ENCODE measurements at regions not wholly inside any gene's neighbourhood (a gene's known extent, or its start where the extent isn't known, plus 50 kb on each side); places are given as distances from the start of the nearest gene placed in this dataset.

- no peak for DNase-seq
Measured at GRCh38 chr3:3627114-3627513, 172.1 kb upstream of the LRRN1 start.

DNA sequence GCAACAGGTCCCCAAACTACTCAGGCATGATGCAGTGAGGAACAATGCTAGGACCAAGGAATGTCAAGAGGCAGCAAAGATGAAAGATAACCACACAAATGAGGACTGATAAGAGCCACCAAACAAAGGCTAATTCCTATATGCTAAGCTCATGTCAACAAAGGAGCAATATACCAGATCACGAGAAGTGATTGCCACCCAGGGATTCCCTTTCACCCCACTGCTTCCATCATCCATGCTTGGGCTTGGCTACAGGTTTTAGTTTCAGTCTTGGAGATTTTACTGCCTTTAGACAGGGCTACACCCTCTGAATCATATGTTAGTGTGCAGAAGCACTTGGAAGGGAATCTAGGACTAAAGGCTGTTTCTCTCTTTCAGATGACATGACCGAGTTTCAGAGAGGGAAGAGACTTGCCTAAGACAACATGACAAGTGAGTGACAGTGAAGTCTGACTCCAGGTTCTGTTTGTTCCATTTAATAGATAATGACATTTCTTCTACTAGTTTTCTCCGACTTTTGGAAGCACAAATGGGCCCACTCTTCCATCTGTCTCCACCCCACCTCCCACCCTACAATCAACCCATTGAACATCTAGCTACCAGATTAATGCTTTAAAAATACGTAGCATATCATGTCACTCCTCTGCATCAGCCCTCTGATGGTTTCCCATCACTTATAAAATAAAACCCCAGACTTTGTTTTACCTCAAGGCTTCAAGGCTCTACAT lies 173.5 kb upstream of the LRRN1 start:
- DNase-seq, result no peak

DNA sequence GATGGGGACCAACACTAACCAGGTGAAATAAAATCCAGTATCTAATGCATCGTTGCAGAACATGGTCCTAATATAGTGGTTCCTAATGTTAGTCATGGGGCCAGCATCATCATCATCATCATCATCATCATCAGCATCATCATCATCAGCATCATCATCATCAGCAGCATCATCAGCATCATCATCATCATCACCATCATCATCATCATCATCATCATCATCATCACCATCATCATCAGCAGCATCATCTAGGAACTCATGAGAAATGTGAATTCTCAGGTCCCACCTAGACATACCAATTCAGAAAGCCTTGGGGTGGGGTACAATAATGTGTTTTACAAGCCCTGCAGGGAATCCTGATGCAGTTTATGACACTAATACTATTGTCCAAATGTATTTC lies 179.4 kb upstream of the LRRN1 start:
- no peak for DNase-seq

GRCh38 chr3:3618623-3619022 lies 180.6 kb upstream of the LRRN1 start:
- DNase-seq, result no peak

GRCh38 chr3:3615533-3615932 lies 183.7 kb upstream of the LRRN1 start:
- no peak for DNase-seq

DNA sequence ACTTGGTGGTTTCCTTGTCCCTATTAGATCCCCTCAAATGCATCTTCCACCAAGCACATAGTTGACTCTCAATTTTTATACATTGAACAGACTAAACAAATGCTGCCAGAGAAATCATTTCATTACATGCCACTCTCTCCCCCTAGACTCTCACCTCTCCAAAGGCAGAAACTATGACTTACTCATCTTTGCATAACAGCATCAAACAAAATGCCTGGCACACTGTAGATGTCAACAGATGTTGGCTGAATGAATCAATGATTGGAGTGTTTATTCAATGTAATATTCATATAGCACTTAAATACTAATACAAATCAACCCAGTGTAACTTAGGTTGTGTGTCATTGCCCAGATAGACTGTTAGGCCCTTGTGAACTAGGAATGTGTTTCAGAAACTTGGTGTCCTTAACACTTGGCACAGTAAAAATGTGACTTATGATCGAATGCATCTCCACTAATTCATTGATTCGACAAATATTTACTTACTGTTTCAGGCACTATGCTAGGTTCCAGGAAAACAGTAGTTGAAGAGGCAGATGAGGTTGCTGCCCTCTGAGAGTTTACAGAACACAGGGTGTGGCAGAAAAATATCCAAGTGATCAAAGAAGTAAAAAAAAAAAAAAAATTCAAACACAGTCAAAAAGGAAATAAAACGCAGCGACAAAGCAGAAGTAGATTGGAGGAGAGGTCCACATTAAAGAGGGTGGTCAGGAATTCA lies 188.5 kb upstream of the LRRN1 start:
- DNase-seq, result no peak

- DNase-seq, result no peak
Measured at GRCh38 chr3:3606321-3606720, 192.9 kb upstream of the LRRN1 start.

DNA sequence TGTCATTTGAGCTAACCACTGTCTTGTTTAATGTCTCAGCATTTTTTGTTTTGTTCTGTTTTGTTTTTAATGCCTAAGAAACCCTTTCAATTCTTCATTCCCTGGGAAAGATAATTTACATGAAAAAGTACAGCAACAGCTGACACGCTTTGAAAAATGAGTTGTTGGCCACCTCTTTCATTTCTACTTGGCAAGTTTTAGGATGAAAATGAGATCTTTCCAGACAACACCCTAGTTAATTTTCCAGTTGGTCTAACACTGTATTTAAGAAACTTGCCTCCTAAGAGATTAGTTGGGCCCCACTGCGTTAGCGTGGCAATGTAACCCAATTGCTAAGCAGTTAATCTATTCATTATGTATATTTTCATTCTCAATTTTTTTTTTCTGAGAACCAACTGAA lies 194.0 kb upstream of the LRRN1 start:
- DNase-seq, result no peak

DNA sequence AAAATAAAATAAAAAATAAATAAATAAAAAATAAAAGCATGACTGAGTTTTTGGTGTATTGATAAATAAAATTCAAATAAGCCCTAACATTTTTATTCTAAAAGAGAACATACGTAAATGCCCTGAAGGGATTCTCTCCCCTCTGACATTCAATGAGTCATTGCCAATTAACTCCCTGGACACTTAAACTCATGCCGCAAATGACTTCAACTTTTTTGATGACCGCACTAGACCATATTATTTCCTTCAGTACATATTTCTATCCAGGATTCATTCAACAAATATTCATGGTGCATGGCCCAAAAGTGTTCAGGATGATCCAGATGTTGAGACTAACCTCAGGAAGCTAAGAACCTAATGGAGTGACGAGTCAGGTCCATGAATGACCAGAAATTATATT lies 195.9 kb upstream of the LRRN1 start:
- no peak for DNase-seq

DNA sequence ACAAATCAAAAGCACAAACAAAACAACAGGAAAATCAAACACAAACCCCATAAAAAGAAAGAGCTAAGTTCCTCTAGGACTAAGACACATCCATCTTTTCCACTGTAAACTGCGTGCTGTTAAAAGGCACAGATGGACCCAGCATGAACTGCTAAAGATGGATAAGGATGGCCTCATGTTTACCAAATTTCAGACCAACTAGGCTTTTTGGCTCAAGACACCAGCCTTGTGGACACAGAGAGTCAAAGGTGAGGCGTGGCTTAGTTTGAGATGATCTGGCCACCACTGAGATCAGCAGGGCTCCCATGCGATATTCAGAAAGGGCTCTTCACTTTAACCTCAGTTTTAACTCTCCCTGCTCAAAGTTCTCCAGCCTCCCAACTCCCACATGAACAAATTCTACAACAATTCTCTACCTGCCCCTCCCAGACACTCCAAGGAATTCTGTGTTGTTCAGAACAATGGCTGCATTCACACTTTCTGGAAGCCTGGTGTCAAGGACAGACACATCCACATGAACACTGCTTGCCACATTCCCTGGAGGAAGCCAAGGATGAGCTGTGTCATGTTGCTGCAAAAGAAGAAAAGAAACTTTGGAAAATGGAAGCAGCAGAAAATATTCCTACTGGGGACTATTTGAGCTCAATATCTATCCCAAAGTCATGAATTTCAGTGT lies 198.4 kb upstream of the LRRN1 start:
- no peak for DNase-seq

GRCh38 chr3:3599016-3599415 lies 200.2 kb upstream of the LRRN1 start:
- no peak for DNase-seq

- DNase-seq, result no peak
Measured at GRCh38 chr3:3594986-3595385, 204.2 kb upstream of the LRRN1 start.

DNA sequence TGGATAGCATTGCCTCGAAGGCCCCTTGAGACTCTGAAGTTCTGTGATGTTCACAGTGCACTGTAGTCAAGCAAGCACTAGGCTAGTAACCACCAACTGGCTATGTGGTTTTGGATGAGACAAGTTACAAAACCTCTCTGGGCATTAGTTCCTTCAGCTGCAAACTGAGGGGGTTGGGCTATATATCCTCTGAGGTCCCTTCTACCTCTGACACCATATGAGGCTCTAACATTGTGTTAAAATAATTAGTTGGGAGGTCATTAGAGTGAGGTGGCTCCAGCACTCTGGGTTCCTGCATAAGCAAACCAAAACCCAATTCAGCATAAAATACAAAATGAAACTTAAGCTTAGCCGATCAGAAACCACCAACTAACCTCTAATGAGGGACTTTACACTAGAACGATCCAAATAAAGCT lies 209.5 kb upstream of the LRRN1 start:
- DNase-seq, result no peak

GRCh38 chr3:3587647-3587972 lies 211.6 kb upstream of the LRRN1 start:
- DNase-seq, result no peak

GRCh38 chr3:3586843-3587646 lies 212.2 kb upstream of the LRRN1 start:
- no peak for DNase-seq

GRCh38 chr3:3586336-3586735 lies 212.9 kb upstream of the LRRN1 start:
- DNase-seq, result no peak

DNA sequence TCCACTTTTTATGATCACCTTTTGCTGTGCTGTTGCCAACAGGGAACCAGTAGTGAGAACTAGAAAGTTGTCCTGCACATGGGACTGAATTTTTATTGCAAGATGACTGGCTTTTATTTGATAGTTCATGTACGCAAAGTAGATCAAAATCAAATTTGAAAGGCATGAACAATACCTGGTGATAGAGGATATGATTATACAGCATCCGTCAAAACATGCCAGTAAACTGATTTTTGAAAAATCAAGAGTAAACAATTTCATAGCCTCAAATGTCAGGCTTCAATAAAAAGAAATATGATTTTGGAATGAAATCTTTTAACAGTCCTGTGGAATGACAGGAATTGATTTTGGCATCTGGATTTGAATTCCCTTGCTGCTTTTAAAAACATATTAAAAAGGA lies 219.6 kb upstream of the LRRN1 start:
- DNase-seq, result no peak

GRCh38 chr3:3578718-3579117 lies 220.5 kb upstream of the LRRN1 start:
- DNase-seq, result no peak

GRCh38 chr3:3577823-3578222 lies 221.4 kb upstream of the LRRN1 start:
- DNase-seq, result no peak

GRCh38 chr3:3573341-3573740 lies 225.9 kb upstream of the LRRN1 start:
- no peak for DNase-seq

GRCh38 chr3:3560591-3561311 lies 238.5 kb upstream of the LRRN1 start:
- no peak for DNase-seq

DNA sequence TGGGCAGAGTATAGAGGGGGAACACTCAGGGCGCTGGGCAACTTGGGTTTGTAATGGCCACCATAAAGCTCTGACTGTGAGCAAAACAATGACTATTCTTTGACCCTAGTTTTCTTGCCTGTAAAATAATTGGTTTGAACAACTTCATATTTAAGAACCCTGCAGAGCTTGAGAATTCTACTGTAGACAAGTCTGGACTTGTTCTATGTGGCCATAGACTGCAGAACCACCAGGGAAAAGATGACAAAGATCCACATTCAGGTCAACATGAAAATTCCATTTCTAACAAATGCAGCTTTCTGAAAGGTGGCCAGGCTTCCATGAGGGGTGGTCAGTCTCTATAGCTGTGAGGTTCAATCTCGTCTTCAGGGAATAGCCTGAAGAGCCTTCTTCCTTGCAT lies 239.4 kb upstream of the LRRN1 start:
- no peak for DNase-seq

DNA sequence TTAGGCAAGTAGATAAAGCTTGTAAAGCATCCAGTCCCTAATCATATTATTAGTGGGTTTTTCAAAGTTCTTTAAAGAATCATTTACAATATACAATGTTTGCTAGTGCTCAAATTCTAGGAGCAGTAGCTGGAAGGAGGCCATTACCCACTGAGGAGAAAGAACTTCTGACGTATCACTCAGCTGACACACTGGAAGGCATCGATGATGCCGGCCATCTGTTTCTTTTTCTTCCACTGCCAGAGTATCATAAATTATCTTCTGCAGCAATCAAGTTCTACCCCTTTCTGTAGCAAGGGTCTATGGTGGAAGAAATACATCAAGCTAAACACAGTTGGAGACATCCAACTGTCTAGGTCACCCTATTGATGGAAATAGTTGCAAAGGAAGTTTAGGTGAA lies 243.2 kb upstream of the LRRN1 start:
- DNase-seq, result no peak
